GM23338 (cell line): ENCODE measurements at regions not wholly inside any gene's neighbourhood (a gene's known extent, or its start where the extent isn't known, plus 50 kb on each side); places are given as distances from the start of the nearest gene placed in this dataset.

Experiments
- CTCF ChIP-seq, 2 experiments: fragments of 200-600 bp in 1 of 2; sonication (generic) in 1 of 2; conservative IDR thresholded peaks; 2 replicates each; pipeline versions ENCODE4 v1.5.1 to v1.6.1; 2016 to 2017; ENCODE audit warnings: antibody characterized with exemption in 2 of 2, low read depth in 2 of 2, mild to moderate bottlenecking in 2 of 2, moderate library complexity in 1 of 2
- EZH2 ChIP-seq: fragments of 200-600 bp; sonication (generic); IDR thresholded peaks from one replicate; pipeline ENCODE4 v1.8.0; 2017; ENCODE audit warnings: antibody characterized with exemption, mild to moderate bottlenecking, low read depth; ENCODE audit not compliant: unreplicated experiment
- POLR2AphosphoS5 ChIP-seq: IDR thresholded peaks from 2 replicates; pipeline ENCODE4 v1.6.1; 2016; ENCODE audit warnings: antibody characterized with exemption, low read depth
- REST ChIP-seq: IDR thresholded peaks from one replicate; pipeline ENCODE4 v1.6.1; 2018; ENCODE audit warnings: antibody characterized with exemption; ENCODE audit not compliant: unreplicated experiment

GRCh38 chr7:15068324-15068723 lies 165.8 kb upstream of the DGKB start:
- TF ChIP-seq CTCF (conservative IDR thresholded peaks at IDR 0.05; ENCODE audit: low read depth in 2 of 2) = no peak
- TF ChIP-seq POLR2AphosphoS5 = no peak
- TF ChIP-seq REST = no peak
- no peak for TF ChIP-seq EZH2
